Left lobe of liver (tissue), 2 donors: ENCODE measurements at regions not wholly inside any gene's neighbourhood (a gene's known extent, or its start where the extent isn't known, plus 50 kb on each side); places are given as distances from the start of the nearest gene placed in this dataset.
"Not testable (repeated sequence)": the region's sequence is repeated elsewhere in the genome, so short reads cannot be mapped to it uniquely, and the experiment has no call there.

Source experiments
- ATAC-seq: fragments of 200-7000 bp; cut with Tn5 transposase; one replicate; pipeline ENCODE4 v1.9.1; 2020; ENCODE audit warnings: mild to moderate bottlenecking, moderate library complexity
- DNase-seq: peaks from one replicate; pipeline ENCODE4 v3.0.0-alpha.2; 2020; ENCODE audit warnings: low spot score
- donor health status: DM: no; HTN: no; CAD: no; lungs with moderate emphysema.
- donor health status: DM: no; HTN: yes; CAD: no.

DNA sequence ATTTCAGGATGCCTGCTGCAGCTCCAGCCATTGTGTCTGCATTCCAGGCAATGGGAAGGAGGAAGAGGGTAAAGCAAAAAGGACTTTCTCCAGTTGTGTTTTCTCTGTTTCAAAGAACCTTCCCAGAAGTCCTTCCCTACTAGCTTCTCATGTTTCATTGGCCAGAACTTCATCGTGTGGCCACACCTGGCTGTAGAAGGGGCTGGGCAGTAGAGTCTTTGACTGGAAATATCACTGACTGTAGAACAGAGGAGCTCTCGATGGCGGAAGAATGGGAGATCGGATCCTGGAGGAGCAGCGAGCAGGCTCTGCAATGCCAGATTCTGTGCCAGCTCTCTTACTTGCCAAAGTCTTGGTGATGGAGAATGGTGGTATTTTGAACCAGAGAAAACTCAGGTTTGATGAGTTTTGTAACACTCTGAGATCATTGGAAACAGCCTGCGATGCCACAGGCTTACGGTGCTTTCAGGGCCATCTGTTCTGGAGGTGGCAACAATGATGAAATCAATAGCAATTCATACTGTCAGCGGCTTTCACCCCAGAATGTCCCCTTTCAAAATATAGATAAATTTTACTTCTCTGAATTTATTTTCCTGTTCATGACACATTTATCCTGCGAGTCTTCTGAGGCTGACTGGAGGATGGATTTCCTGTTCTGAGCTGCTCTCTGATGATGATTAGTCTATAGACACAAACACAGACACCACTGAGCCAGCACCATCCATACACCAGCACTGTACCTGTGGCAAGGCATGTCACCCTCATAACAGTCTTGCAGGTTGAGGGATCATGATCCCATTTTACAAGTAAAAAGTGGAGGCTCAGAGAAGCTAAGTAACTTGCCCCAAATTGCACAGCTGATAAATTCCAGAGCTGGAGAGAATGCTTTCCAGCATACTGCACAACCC is 204.2 kb downstream of the EMX2 start:
- ATAC-seq, result no peak
- DNase-seq, result no peak

DNA sequence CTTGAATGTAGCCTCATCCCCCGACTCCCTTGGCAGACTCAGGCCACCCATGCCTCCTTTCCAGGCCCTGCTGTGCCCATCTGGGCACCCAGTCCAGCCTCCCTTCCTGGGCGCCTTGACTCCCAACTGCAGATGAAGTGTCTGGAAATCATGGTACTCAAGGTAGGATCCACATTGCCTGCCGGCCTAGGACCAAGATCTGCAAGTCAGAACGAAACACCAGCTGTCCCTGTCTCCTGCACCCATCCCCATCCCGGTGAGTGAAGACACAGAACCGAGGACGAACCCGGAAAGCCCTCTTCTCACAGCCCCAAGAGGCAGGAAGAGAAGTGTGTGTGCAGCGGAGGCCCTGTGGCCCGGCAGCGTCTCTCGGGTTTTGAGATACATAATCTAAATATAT is 205.1 kb downstream of the EMX2 start:
- no peak for DNase-seq

DNA sequence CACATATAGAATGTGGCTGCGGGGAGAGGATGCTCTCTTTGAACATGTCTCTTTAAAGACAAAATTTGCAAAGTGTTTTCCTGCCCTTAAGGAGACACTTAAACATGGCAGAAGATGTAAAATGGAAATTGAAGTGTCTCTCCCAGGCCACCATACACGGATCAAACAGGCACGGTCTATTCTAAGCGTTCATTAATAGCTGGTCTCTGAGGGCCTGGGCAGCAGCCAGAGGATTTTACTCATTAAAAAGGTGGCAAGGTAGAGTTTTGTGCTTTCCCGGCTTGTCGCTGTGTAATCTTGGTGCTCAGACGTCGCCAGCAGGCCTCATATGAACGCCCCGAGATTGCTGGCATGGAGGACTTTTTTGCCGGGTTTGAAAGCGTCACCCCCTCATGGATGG is 205.5 kb downstream of the EMX2 start:
- DNase-seq (no peak), ATAC-seq (no peak)

More for the DNA sequence above, 205.1 kb downstream of the EMX2 start:
- ATAC-seq, result no peak

DNA sequence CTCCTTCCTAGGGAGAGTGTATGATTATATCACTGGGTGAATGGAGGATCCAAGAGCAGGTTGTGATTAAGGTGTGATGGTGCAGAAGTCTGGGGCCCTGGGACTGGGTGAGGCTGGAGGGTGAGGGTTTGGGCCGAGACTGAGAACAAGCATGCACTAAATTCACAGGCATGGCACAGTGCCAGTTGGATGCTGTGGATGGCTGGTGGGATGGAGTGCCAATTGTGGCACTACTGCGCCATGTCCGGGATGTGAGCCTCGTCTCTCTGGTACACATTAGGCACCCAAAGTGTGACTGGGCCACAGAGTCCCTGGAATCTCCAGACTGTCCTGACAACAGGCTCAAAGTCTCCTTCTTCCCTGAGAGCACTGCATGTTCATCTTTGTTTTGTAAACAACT is 208.1 kb downstream of the EMX2 start:
- DNase-seq, result no peak
- ATAC-seq, result no peak

- ATAC-seq, result no peak
- DNase-seq, result no peak
Measured at GRCh38 chr10:117751259-117751658, 208.7 kb downstream of the EMX2 start.

DNA sequence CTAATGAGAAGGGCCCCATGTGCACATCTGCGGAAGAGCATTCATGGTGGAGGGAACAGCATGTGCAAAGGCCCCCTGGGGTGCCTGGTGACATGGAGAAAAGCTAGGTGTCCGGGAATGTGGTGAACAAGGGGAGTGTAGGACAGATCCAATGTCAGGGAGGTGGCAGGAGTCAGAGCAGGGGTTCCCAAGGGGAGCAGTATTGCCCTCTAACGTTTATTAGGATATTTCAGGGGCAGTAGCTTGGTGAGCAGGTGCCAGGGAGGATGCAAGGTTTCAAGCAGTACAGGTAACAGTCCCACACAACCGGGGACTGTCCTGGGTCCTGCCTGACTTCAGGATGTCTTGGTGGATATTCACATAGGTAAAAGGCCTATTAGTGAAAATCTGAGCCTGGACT is 209.6 kb downstream of the EMX2 start:
- ATAC-seq (no peak), DNase-seq (no peak)

DNA sequence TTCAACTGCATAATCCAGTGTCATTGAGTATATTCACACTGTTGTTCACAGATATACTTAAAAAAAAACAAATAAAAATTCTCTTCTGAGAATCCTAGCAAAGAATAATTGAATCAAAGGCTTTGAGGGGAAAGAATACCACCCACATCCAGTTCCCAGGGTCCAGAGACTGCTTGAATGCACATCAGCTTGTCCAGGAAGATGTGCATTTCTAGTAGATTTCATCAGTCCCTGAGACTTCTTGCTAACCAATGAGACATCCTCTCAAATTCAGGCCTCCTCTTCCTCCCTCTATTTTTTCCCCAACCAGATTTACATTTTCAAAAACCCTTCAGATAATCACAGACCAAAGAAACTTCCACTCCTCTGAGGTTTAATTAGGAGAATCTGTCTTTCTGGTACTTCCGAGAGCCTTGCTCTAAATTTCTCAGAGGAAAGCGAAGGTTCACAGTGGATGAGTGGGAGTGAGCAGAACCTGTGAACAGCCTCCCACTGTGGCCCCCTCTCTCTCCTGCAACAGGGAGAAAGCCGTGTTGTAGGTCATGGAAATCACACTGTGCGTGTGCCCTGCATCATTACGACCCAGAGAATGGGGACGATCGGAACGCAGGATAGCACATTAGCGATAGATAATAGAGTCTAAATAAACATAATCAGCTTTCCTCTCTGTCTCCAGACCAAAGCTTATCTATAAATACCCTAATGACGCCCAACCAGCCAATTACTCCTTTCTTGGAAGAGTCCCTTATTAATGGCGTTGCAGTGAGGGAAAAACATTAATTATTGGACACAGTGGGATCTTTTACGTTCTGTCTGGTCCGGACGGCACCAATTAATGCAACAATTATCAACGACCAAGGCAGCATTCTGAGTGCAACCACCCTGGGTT is 212.5 kb downstream of the EMX2 start:
- ATAC-seq (no peak), DNase-seq (no peak)

GRCh38 chr10:117755659-117756014 is 213.1 kb downstream of the EMX2 start:
- no peak for DNase-seq
- ATAC-seq, result no peak

- ATAC-seq, result no peak
- DNase-seq, result no peak
Measured at GRCh38 chr10:117757086-117757720, 214.7 kb downstream of the EMX2 start.

GRCh38 chr10:117759266-117759665 is 216.7 kb downstream of the EMX2 start:
- DNase-seq (no peak), ATAC-seq (no peak)

DNA sequence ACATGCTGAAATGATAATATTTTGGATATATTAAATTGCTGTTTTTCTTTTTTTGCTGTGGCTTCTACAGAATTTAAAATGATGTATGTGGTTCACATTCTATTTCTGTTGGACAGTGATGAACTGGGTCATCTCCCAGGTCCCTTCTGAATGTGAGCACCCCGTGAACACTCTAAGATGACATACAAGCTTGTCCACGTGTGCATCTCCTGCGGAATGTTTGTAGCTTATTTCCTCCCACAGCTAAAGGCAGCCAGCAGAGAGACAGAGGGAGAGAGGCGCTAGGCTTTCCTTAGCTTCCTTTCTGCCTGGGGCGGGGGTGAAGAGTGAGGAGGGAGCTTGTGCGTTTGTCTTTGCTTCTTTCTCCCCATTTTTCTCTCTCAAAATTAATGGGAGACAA is 219.1 kb downstream of the EMX2 start:
- ATAC-seq, result no peak
- no peak for DNase-seq

DNA sequence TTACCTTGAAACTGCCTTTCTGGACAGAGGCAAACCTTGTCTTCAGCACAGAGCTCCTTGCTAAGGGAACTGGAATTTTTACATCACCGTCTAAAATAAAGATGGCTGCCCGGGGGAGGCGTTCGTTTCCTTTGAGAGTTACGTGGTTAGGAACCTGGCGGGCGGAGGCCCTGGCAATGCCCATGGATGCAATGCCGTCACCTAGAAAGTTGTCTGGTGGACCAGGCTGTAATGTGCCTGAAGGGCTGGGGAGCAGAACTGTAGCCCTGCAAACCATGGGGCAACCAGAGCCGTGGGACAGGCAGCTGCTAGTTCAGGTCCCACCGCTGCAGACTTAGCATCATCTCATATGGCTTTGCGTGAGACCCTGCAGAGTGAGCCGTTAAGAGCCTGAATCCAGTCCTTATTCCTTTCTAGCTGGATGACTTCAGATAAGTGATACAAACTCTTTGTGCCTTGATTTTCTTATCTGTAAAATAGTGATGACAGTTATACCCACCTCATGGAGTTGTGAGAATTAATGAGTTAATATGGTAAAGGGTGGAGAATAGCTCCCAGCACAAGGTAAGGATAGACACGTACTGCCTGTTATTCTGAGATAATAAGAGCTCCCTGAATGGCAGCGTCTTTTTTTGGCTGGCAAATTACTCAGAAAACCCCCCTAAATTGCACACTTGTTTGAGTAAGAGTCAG is 219.7 kb downstream of the EMX2 start:
- DNase-seq, result no peak
- no peak for ATAC-seq

DNA sequence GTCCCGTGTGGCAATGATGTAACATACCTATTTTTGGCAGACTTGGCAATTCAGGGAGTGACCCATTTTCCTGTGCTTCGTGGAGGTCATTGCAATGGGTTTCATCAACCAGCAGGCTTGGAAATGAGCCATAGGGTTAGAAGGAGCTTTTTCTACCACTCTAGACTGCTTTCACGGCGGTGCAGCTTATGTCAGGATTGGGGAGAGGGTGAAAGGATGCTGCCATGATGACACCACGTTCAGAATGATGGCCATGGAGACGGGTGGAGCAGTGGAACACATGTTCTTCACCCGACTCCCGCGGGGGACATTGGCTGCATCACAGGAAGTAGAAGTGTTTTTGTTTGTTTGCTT is 220.2 kb downstream of the EMX2 start:
- peak; percentile 76 for ATAC-seq

GRCh38 chr10:117763528-117763927 is 221.0 kb downstream of the EMX2 start:
- no peak for DNase-seq
- ATAC-seq, result no peak

More for the DNA sequence above, 220.2 kb downstream of the EMX2 start:
- no peak for DNase-seq

GRCh38 chr10:117768333-117769042 is 225.9 kb downstream of the EMX2 start:
- ATAC-seq (no peak), DNase-seq (no peak)

DNA sequence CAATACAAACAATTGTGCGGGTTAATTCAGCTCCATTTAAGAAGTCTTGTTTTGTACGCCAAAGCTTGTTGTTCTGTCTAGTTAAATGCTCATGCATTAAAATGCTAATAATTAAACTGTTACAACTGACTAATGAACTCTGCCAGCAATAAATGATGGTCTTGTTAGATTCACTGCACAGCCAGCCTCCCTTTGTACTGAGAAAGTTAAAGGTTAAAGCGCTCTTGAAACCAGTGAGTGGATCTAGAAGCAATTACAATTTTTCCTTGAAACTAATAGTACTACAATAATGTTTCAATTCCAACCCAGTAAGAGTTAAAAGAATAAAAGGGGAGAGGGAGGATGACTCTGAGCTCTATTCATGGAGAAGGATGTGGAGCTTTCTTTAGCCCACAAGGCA is 233.0 kb downstream of the EMX2 start:
- ATAC-seq (no peak), DNase-seq (no peak)

GRCh38 chr10:117777222-117777621 is 234.7 kb downstream of the EMX2 start:
- DNase-seq, ATAC-seq: not testable (repeated sequence)

DNA sequence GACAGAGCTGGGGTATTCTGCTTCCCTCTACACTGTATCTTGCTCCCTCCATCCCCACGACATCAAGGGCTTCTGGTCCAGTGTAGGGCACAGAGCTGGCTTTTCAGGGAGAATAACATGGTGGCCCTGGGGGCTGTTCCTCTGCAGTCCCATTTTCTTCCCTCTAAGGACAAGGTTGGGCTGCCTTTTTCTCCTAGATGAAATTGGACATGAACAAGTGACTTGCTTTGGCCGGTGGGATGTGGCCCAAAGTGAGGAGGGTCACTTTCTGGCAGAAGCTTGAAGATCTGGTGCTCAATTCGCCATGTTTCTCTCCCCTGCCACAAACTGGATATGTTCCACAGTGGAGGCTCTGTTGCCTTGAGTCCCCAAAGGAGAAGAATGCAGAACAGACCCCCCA is 235.7 kb downstream of the EMX2 start:
- DNase-seq (no peak), ATAC-seq (no peak)

GRCh38 chr10:117780411-117780810 is 237.9 kb downstream of the EMX2 start:
- DNase-seq (no peak), ATAC-seq (no peak)

GRCh38 chr10:117781216-117781831 is 238.8 kb downstream of the EMX2 start:
- DNase-seq, result no peak

More at GRCh38 chr10:117781216-117781831, 238.8 kb downstream of the EMX2 start:
- ATAC-seq, result no peak
